DMS53 treated with DMSO at 0.1 percent for 48 hours (cell line): ENCODE measurements at regions not wholly inside any gene's neighbourhood (a gene's known extent, or its start where the extent isn't known, plus 50 kb on each side); places are given as distances from the start of the nearest gene placed in this dataset.
"Not testable (repeated sequence)": the region's sequence is repeated elsewhere in the genome, so short reads cannot be mapped to it uniquely, and the experiment has no call there.

ENCODE experiments used
- DNase-seq: peaks from one replicate; lab custom pipeline; 2025; ENCODE audit not compliant: unreplicated experiment; lab: John Stamatoyannopoulos, UW

GRCh38 chr2:156006721-156007618, 325.6 kb downstream of the NR4A2 start:
- no peak for DNase-seq

DNA sequence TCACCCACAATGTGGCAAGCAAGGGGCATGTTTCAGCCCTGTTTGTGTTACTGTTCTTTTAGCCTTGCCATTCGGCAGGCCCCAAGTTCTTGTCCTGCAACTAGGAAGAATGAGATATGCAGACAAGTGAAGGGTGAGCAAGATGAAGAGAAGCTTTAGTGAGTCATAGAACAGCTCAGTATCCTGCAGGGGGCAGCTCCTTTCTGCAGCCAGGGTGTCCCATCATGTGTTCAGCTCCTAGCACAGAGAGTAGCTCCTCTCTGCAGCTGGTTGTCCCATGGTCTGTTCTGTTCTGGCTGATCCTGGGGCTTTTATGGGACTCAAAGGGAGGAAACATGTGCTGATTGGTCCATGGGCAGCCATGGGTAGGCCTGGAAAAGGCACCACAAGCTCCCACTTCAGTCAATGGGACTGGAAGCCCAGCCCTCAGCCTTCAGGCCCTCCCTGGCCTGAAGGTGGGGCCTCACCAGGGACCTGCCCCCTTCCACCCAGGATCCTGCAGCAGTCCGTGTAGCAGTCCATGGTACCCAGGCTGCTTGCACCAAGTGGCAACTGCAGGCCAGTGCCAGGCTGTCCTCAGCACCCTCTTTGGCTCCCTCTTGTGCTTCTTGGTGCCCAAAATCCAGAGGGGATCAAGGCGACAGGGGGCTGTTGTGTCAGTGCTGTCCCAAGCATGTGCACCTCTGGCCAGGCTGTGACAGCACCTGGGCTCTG, 326.4 kb downstream of the NR4A2 start:
- DNase-seq: no peak

GRCh38 chr2:156005531-156005930, 327.0 kb downstream of the NR4A2 start:
- no peak for DNase-seq

- no peak for DNase-seq
Observed at GRCh38 chr2:156004459-156004858, 328.1 kb downstream of the NR4A2 start.

GRCh38 chr2:156003780-156004179, 328.7 kb downstream of the NR4A2 start:
- no peak for DNase-seq

DNA sequence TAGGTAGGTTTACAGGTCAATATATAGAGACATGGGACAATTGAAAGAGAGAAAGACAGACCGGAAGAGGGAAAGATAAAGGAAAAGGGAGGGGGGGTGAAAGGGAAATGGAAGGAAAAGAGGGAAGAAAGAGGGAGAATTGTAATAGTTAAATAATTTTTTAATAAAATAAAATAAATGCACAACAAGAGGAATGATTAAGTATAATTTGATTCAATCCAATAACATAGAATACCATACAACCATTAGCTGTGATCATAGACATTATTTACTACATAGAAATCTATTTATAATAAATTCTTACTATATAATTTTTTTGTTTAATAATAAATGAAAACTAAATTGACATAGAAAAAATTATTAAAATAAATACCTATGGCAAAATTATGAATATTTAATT, 330.7 kb downstream of the NR4A2 start:
- DNase-seq: no peak

DNA sequence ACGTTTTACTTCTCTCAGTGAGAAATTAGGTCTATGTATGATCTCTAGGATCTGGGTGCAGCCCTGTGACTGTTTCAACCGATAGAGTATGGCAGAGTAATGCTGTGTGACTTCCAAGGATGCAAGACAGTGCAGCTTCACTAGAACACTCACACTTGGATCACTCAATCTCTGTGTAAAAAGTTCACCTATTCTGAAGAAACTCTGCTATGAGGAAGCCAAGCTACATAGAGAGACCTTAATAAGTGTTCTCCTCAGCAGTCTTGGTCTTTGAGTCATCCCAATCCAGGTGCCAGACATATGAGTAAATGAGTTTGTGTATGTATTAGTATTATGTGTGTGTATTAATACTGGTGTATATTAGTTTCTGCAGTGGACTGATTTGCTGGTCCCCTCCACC, 335.0 kb downstream of the NR4A2 start:
- DNase-seq: no peak

- no peak for DNase-seq
Observed at GRCh38 chr2:155994315-155994714, 338.2 kb downstream of the NR4A2 start.

DNA sequence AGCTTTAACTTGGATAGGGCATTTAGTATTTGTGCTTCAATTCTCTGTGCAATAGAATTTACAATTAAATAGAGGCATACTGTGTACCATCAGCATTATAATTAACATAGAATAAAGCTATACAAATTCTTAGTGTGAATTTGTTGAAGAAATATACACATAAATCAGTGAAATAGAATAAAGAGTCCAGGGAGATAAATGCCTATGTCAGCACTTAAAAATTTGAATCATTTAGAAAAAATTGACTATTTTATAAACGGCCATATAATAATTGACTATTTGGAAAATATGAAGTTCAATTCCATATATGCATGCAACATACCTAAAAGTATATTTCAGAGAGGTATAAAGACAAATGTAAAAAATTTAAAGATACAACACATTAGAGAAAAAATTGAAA, 348.7 kb downstream of the NR4A2 start:
- no peak for DNase-seq

- DNase-seq: no peak
Observed at GRCh38 chr2:155982135-155982534, 350.4 kb downstream of the NR4A2 start.

DNA sequence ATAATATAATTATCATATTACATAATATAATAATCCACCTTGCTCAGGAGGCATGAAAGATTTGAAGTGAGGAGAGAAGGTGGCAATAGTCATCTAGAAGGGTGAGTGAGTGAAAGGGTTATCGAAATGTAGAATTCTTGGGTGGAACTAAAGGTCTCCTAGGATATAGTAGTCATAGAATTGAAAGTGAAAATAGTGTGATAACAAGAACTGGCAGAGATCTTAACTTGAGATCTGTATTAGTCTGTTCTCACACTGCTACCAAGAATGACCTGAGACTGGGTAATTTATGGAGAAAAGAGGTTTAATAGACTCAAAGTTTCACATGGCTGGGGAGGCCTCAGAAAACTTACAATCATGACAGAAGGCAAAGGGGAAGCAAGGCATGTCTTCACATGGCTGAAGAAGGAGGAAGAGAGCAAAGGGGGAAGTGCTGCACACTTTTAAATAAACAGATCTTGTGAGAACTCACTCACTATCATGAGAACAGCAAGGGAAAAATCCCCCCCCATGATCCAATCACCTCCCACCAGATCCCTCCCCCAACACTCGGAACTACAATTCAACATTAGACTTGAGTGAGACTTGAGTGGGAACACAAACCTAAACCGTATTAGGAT, 351.5 kb downstream of the NR4A2 start:
- no peak for DNase-seq

- no peak for DNase-seq
Observed at GRCh38 chr2:155975734-155976133, 356.8 kb downstream of the NR4A2 start.

DNA sequence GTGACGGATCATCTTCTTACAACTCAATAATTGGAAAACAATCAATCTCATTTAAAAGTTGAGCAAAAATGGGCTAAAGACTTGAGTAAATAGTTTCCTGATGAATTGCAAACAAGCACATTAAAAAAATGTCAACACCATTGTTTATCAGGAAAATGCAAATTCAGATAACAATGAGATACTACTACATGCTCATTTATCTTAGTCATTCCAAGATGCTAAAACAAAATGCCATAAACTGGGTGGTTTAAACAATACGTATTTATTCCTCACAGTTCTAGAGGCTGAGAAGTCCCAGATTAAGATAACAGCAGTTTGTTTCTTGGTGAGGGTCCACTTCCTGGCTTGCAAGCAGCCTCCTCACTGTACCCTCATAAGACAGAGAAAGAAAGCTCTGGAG, 359.6 kb downstream of the NR4A2 start:
- DNase-seq: no peak

DNA sequence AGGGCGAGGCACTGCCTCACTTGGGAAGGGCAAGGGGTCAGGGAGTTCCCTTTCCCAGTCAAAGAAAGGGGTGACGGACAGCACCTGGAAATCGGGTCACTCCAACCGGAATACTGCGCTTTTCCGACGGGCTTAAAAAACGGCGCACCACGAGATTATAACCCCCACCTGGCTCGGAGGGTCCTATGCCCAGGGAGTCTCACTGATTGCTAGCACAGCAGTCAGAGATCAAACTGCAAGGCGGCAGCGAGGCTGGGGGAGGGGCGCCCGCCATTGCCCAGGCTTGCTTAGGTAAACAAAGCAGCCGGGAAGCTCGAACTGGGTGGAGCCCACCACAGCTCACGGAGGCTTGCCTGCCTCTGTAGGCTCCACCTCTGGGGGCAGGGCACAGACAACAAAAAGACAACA, 366.5 kb downstream of the NR4A2 start:
- not testable (repeated sequence) for DNase-seq

- DNase-seq: no peak
Observed at GRCh38 chr2:155965415-155966063, 367.0 kb downstream of the NR4A2 start.

DNA sequence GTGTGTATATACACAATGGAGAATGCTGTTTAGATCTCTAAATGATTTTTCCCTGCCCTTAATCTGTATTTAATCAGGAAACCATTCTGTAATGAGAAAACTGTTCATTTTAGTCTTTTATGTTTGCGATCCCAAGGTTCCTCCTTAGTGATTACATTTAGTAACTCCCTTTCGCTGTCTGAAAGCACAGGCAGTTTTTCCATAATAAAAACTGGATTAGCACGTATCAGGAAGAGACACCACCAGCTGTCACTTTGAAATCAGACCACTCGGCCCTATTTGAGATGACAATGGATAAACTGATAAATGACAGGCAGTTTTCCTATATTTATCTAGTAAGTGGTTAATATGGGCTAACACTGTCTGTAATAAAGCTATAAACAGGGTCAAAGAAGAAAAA, 370.9 kb downstream of the NR4A2 start:
- DNase-seq: no peak

GRCh38 chr2:155958834-155959233, 373.7 kb downstream of the NR4A2 start:
- DNase-seq: no peak

DNA sequence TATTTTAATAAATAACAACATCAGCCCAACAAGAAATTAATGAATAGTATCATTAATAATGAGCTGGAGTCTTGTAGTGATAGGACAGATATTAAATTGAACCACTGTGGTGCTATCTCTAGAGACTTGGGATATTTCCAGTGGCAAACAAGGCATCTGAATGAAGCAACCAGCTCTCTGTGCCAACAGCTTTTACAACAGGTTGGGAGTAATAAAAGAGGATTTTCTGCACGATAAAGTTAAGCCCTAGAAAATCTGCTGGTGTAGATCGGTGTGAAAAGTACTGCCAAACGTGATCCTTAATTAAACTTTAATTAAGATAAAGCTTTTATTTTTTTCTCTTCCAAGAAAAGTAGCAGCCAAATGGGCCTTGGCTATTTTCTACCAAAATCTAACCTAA, 385.5 kb downstream of the NR4A2 start:
- DNase-seq: no peak

- DNase-seq: no peak
Observed at GRCh38 chr2:155944218-155944617, 388.3 kb downstream of the NR4A2 start.

- no peak for DNase-seq
Observed at GRCh38 chr2:155930312-155930711, 402.2 kb downstream of the NR4A2 start.

GRCh38 chr2:155917380-155917779, 415.1 kb downstream of the NR4A2 start:
- DNase-seq: no peak
